ENCODE measurements at regions not wholly inside any gene's neighbourhood (a gene's known extent, or its start where the extent isn't known, plus 50 kb on each side); places are given as distances from the start of the nearest gene placed in this dataset.

GRCh38 chr4:151574968-151575367, 166.0 kb downstream of the FHIP1A start:
- TF ChIP-seq EZH2 (IDR thresholded peaks at IDR 0.05; ENCODE audit: borderline replicate concordance, low read depth, low read length, poor library complexity, severe bottlenecking) (no peak), CTCF (conservative IDR thresholded peaks at IDR 0.05; ENCODE audit: low read depth, low read length) (no peak)

Measured in A673 (cell line).